Caki2 (cell line): ENCODE measurements at regions not wholly inside any gene's neighbourhood (a gene's known extent, or its start where the extent isn't known, plus 50 kb on each side); places are given as distances from the start of the nearest gene placed in this dataset.
"Not testable (repeated sequence)": the region's sequence is repeated elsewhere in the genome, so short reads cannot be mapped to it uniquely, and the experiment has no call there.

Source experiments
- DNase-seq: peaks from one replicate; pipeline ENCODE4 v3.0.0-alpha.2; 2015; ENCODE audit warnings: low read depth
- in situ Hi-C: cut with HindIII; loops from 2 replicates; pipeline ENCODE4 v1.10.0; 2016; ENCODE audit warnings: low sequenced_read_pairs, low pct_unique_long_range_greater_than_20kb, mixed read lengths

GRCh38 chr9:100697339-100697738 lies 119.5 kb downstream of the CAVIN4 start:
- in situ Hi-C loops = no loop called here
- no peak for DNase-seq

GRCh38 chr9:100698945-100699344 lies 121.1 kb downstream of the CAVIN4 start:
- in situ Hi-C loops = no loop called here
- no peak for DNase-seq

DNA sequence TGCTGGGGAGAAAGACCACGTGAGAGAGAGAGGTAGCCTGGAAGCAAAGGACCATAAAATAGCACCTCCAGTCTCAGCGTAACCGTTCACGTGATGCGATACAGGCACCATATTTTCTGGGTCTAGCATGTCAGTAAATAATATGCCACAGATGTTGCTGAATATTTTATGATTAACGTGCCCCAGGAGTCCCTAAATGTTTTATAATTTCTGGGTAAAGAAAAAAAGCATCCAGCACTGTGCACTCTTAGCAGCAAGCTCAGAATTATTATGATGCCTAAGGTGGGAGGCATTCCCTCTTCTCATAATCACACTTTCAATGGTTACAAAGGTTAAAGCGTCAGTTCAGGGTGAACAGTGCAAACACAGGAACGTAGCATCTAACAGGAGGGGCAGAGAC lies 121.8 kb downstream of the CAVIN4 start:
- in situ Hi-C loops = no loop called here
- DNase-seq = no peak

- no peak for DNase-seq
- in situ Hi-C loops = no loop called here
Observed at GRCh38 chr9:100700689-100701318, 122.9 kb downstream of the CAVIN4 start.

- DNase-seq = peak; percentile 23
- in situ Hi-C loops = no loop called here
Observed at GRCh38 chr9:100714372-100715099, 136.7 kb downstream of the CAVIN4 start.

DNA sequence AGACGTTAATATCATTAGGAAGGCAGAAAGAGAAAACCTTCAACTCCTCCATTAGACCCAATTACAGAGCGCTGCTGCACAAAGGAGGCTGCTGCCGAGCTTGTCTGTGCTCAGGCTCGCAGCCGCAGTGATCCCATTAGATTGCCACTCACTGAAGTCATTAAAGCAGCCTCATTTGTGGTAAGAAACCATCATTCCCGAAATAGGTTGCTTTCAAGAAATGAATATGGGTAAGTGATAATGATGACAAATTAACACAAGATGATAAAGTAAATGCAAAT lies 137.2 kb downstream of the CAVIN4 start:
- in situ Hi-C loops = no loop called here
- DNase-seq = no peak

DNA sequence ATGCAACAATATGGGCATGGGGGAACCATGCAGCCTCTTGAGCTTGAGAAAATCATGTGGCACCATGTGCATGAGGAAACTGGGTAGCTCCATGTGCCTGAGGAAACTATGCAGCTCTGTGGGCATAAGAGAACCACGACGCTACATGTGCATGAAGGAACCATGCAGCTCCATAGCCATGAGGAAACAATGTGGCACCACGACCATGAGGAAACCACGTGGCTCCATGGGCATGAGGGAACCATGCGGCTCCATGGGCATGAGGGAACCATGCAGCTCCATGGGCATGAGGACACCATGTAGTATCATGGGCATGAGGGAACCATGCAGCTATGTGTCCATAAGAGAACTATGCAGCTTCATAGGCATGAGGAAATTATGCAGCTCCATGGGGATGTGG lies 140.8 kb downstream of the CAVIN4 start:
- no peak for DNase-seq
- in situ Hi-C loops = no loop called here

GRCh38 chr9:100720922-100721321 lies 143.0 kb downstream of the CAVIN4 start:
- DNase-seq = no peak
- in situ Hi-C loops = no loop called here

- in situ Hi-C loops = no loop called here
- no peak for DNase-seq
Observed at GRCh38 chr9:100724886-100725285, 147.0 kb downstream of the CAVIN4 start.

DNA sequence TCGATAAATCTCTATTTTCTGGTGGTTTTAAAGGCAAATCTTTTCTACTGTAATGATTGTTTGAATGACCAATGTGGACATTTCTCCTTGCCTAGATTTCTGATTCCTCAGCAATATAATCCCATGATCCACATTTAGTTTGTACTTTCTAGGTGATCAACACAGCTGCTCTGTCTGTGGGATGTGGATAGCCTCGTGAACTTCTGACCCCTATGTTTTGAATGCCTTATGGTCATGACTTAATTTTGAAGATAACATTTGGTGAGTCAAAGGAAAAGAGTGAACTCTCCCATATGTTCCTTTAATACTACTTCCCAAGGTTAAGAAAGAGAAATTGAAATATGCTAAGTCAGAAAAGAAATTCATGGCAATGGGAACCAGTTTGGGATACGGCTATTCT lies 147.5 kb downstream of the CAVIN4 start:
- no peak for DNase-seq
- in situ Hi-C loops = no loop called here

DNA sequence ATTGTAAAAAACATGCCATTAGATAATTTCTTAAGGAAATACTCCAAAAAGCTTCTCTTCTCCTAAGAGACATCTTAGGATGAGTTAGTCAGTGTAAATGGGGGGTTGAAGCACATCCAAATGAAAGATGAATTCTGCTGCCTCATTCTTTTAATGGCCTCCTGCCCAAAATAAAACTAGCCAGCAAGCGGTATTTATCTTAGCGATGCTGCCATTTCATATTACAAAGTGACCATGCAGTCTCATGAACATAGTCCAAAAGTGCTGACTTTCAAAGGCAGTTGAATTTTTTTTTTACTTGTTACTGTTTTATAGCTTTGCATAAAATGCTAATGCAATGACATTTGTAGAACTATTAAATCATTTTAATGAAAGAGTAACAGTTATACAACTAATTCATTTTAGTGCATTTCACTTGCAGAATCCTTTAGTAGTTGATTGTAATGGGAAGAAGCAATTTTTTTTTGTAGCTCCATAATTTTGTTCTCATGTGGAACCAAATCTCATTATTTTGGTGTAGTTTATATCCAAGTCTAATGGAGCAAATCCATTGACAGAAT lies 151.5 kb downstream of the CAVIN4 start:
- in situ Hi-C loops = no loop called here
- DNase-seq = no peak

DNA sequence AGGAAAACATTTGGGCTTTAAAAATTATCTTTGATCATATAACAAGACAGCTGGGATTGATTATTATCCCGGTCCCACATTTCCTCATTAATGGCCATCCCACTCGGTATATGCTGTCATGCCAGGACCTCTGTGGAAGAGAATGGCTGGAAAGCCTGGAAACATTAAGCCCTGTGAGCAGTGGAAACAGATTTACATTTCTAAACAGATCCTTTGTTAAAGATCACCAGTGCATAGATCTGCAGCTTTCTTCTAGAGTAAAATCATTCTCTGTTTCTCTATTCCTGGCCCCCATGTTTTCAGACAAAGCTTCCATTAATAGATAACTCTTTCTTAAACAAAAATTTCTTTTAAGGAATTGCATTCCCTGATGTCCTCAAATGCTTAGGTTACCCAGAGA lies 152.2 kb downstream of the CAVIN4 start:
- DNase-seq = no peak
- in situ Hi-C loops = no loop called here

GRCh38 chr9:100731038-100731556 lies 153.2 kb downstream of the CAVIN4 start:
- in situ Hi-C loops = no loop called here

DNA sequence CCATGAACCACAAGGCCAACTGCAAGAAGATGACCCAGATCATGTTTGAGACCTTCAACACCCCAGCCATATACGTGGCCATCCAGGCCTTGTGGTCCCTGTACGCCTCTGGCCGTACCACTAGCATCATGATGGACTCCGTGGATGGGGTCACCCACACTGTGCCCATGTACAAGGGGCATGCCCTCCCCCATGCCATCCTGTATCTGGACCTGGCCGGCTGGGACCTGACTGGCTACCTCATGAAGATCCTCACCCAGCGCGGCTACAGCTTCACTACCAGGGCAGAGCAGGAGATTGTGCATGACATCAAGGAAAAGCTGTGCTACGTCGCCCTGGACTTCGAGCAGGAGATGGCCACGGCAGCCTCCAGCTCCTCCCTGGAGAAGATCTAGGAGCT lies 153.7 kb downstream of the CAVIN4 start:
- DNase-seq = no peak
- in situ Hi-C loops = no loop called here

More at GRCh38 chr9:100731038-100731556, 153.2 kb downstream of the CAVIN4 start:
- no peak for DNase-seq

- in situ Hi-C loops = no loop called here
- no peak for DNase-seq
Observed at GRCh38 chr9:100739208-100739607, 161.3 kb downstream of the CAVIN4 start.

GRCh38 chr9:100739666-100740065 lies 161.8 kb downstream of the CAVIN4 start:
- in situ Hi-C loops = no loop called here

DNA sequence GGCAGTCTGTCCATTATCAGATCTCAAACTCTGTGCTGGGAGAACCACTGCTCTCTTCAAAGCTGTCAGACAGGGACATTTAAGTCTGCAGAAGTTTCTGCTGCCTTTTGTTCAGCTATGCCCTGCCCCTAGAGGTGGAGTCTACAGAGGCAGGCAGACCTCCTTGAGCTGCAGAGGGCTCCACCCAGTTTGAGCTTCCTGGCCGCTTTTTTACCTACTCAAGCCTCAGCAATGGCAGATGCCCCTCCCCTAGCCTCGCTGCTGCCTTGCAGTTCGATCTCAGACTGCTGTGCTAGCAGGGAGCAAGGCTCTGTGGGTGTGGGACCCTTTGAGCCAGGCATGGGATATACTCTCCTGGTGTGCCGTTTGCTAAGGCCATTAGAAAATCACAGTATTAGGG lies 171.1 kb downstream of the CAVIN4 start:
- DNase-seq, in situ Hi-C loops: not testable (repeated sequence)

More at GRCh38 chr9:100739666-100740065, 161.8 kb downstream of the CAVIN4 start:
- no peak for DNase-seq

DNA sequence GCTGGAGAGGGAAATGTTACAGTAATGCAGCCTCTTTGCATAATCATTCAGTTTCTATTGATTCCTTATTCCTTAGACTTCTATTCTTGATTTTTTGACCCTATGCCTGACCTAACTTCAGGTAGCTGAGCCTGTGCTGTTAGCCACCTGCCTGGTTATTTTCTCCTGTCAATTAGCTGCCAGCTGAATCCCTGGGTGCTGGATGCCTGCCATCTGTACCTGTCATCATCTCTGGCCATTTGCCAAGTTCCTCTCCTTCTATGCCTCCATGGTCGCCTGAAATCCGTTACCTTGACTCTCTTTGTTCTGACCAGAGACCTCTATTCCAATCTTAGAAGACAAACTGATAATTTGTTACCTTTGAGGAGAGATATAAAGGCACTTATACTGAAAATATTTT lies 178.3 kb downstream of the CAVIN4 start:
- in situ Hi-C loops = no loop called here

DNA sequence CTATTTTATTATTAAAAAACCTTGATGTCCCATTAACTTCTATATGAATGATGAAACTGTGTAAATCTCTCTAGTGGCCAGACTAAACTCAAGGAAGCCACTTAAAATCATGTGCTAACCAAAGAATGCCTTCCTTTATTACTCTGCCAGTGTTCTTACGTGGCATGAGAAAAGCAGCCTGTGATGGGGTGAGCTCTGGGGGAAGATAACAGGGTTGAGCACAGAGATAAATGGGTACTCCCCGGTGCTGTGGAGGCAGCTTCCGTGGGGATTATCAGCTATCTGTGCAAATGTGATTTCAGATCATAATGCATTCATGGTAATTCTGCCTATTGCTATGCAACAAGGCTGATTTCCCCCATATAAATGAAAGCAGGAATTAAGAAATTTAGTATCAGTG lies 181.3 kb downstream of the CAVIN4 start:
- DNase-seq = no peak
- in situ Hi-C loops = no loop called here

More for the DNA sequence above, 178.3 kb downstream of the CAVIN4 start:
- no peak for DNase-seq
